NCI-H2107 (cell line): ENCODE measurements at regions not wholly inside any gene's neighbourhood (a gene's known extent, or its start where the extent isn't known, plus 50 kb on each side); places are given as distances from the start of the nearest gene placed in this dataset.
"Not testable (repeated sequence)": the region's sequence is repeated elsewhere in the genome, so short reads cannot be mapped to it uniquely, and the experiment has no call there.

Source experiments
- DNase-seq: peaks from one replicate; lab custom pipeline; 2025; lab: John Stamatoyannopoulos, UW

- no peak for DNase-seq
Observed at GRCh38 chr6:121925534-121926255, 473.8 kb upstream of the HSF2 start.

GRCh38 chr6:121929301-121929700 lies 470.2 kb upstream of the HSF2 start:
- no peak for DNase-seq

- no peak for DNase-seq
Observed at GRCh38 chr6:121932076-121932991, 467.1 kb upstream of the HSF2 start.

- no peak for DNase-seq
Observed at GRCh38 chr6:121934451-121934850, 465.0 kb upstream of the HSF2 start.

- no peak for DNase-seq
Observed at GRCh38 chr6:121940728-121941127, 458.7 kb upstream of the HSF2 start.

- no peak for DNase-seq
Observed at GRCh38 chr6:121944354-121944753, 455.1 kb upstream of the HSF2 start.

- DNase-seq, result no peak
Observed at GRCh38 chr6:121951123-121951522, 448.3 kb upstream of the HSF2 start.

- no peak for DNase-seq
Observed at GRCh38 chr6:121951918-121952379, 447.5 kb upstream of the HSF2 start.

GRCh38 chr6:121955401-121955800 lies 444.1 kb upstream of the HSF2 start:
- not testable (repeated sequence) for DNase-seq

GRCh38 chr6:121956782-121957181 lies 442.7 kb upstream of the HSF2 start:
- DNase-seq, result no peak

- DNase-seq, result no peak
Observed at GRCh38 chr6:121959501-121959900, 440.0 kb upstream of the HSF2 start.

- DNase-seq, result no peak
Observed at GRCh38 chr6:121961619-121962125, 437.8 kb upstream of the HSF2 start.

- DNase-seq, result no peak
Observed at GRCh38 chr6:121963826-121964225, 435.6 kb upstream of the HSF2 start.

- no peak for DNase-seq
Observed at GRCh38 chr6:121965739-121966138, 433.7 kb upstream of the HSF2 start.

- no peak for DNase-seq
Observed at GRCh38 chr6:121967631-121968030, 431.8 kb upstream of the HSF2 start.

GRCh38 chr6:121971931-121972335 lies 427.5 kb upstream of the HSF2 start:
- DNase-seq, result no peak

- DNase-seq, result no peak
Observed at GRCh38 chr6:121984956-121985355, 414.5 kb upstream of the HSF2 start.

- no peak for DNase-seq
Observed at GRCh38 chr6:121993362-121993761, 406.1 kb upstream of the HSF2 start.

- DNase-seq, result no peak
Observed at GRCh38 chr6:121994919-121995318, 404.5 kb upstream of the HSF2 start.

GRCh38 chr6:121998631-121999030 lies 400.8 kb upstream of the HSF2 start:
- DNase-seq, result no peak

- no peak for DNase-seq
Observed at GRCh38 chr6:121999456-122000065, 399.9 kb upstream of the HSF2 start.

GRCh38 chr6:122005661-122006060 lies 393.8 kb upstream of the HSF2 start:
- DNase-seq, result no peak
